Esophagus muscularis mucosa (tissue), 4 donors: ENCODE measurements at regions not wholly inside any gene's neighbourhood (a gene's known extent, or its start where the extent isn't known, plus 50 kb on each side); places are given as distances from the start of the nearest gene placed in this dataset.

ENCODE experiments used
- CTCF ChIP-seq, 3 experiments: fragments of 200-600 bp in 2 of 3; fragments of 450-650 bp in 1 of 3; sonication (generic) in 2 of 3; IDR thresholded peaks; one replicate each; pipeline ENCODE4 v1.5.1; 2017 to 2019; ENCODE audit warnings: antibody characterized with exemption in 3 of 3, mild to moderate bottlenecking in 2 of 3, moderate library complexity in 1 of 3
- EP300 ChIP-seq: sonication (generic); formaldehyde crosslinking; IDR thresholded peaks from one replicate; pipeline ENCODE4 v1.6.1; 2017; ENCODE audit warnings: antibody characterized with exemption
- POLR2A ChIP-seq: fragments of 450-650 bp; IDR thresholded peaks from one replicate; pipeline ENCODE4 v1.6.1; 2017; ENCODE audit warnings: antibody characterized with exemption, moderate library complexity, mild to moderate bottlenecking, low read depth
- POLR2AphosphoS5 ChIP-seq, 2 donors: sonication (generic); formaldehyde crosslinking; IDR thresholded peaks; one replicate each; pipeline ENCODE4 v1.6.1; 2017; ENCODE audit warnings: antibody characterized with exemption in 2 of 2

- no peak for TF ChIP-seq POLR2A
- no peak for TF ChIP-seq CTCF (IDR thresholded peaks at IDR 0.05)
- no peak for TF ChIP-seq EP300
- no peak for TF ChIP-seq POLR2AphosphoS5 (IDR thresholded peaks at IDR 0.05)
Measured at GRCh38 chr7:24200407-24200966, 83.5 kb upstream of the NPY start.
